ENCODE measurements at regions not wholly inside any gene's neighbourhood (a gene's known extent, or its start where the extent isn't known, plus 50 kb on each side); places are given as distances from the start of the nearest gene placed in this dataset.
"Not testable (repeated sequence)": the region's sequence is repeated elsewhere in the genome, so short reads cannot be mapped to it uniquely, and the experiment has no call there.

DNA sequence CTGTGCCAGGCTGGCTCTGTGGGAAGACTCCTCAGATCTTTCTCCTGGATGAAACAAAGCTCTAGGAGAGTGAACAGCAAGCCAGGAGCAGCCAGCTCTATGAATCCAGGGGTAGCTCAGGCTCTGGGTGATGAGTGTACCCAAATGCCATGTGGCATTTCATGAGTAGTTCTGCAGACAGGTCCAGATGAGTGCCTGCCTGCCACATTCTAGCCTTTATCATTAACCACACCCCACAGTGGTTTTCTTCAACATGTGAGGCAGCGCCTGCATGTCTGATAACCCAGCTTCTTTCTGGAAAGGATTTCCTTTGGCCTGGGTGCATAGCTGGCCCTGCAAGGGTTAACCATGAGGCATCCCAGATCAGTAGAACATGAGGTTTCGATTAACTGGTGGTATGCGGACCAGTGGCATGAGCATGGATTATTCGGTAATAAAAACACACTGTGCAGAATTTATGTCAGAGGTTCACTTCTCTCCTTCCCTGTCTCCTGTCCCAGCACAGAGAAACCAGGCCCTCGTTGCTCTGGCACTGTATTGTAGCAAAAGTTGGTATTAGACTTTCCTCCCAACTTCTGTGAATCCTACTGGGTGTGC is 381.9 kb upstream of the ZNF462 start:
- no peak for DNase-seq (ENCODE audit: low read depth in 2 of 2, low spot score in 1 of 2)

DNA sequence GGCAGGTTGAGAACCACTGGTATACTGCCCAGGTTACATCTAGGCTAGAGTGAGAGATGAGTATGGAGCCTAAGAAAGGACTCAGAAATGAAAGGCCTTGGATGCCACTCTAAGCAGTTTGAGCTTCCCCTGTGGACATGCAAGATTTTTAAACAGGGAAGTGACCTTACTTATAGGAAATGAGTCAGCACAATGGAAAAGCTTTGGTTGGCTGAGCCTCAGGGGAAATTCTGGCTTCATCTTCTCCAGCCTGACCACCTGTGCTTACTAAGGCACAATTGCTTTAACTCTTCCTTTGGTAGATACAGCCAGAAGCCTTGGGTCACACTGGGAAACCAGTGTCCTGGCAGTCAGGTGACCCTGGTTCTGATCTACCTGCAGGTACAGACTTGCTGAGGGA is 380.2 kb upstream of the ZNF462 start:
- DNase-seq (ENCODE audit: low read depth in 2 of 2, low spot score in 1 of 2): no peak

DNA sequence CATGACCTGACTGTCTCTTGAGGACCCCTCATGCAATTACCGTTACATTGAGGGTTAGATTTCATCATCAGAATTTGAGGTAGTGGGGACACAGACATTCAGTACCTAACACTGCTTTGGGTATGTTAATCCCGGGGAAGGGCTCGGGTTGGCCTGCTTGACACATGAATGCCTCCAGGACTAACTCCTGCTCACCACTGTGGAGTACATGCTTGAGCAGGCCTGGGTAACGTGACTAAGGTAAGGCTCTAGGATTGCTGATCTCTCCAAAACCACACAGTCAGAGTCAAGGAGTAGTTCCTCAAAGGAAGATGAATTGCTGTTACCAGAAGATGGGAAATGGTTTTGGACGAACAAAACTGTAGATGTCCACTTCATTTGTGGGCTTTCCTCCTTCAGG is 376.3 kb upstream of the ZNF462 start:
- no peak for DNase-seq (ENCODE audit: low read depth in 2 of 2, low spot score in 1 of 2)

GRCh38 chr9:106487266-106487665 is 375.7 kb upstream of the ZNF462 start:
- no peak for DNase-seq (ENCODE audit: low read depth in 2 of 2, low spot score in 1 of 2)

DNA sequence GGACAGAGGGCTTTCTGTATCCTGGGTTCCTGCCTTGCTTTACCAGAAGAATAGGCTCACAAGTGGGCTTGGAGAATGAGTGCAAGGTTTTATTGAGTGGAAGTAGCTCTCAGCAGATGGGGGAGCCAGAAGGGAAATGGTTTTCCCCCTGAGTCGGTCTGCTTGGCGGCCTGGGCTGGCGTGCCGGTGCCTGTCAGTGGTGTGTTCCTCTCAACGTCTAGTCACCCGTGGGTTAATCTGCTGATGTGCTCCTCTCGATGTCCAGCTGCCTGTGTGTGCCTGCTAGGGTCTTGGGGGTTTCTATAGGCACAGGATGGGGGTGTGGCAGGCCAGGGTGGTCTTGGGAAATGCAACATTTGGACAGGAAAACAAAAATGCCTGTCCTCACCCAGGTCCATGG is 370.8 kb upstream of the ZNF462 start:
- DNase-seq (ENCODE audit: low read depth in 2 of 2, low spot score in 1 of 2): not testable (repeated sequence)

- DNase-seq (ENCODE audit: low read depth in 2 of 2, low spot score in 1 of 2): no peak
These were observed 362.8 kb upstream of the ZNF462 start for GRCh38 chr9:106500171-106500570.

GRCh38 chr9:106501210-106501609 is 361.8 kb upstream of the ZNF462 start:
- DNase-seq (ENCODE audit: low read depth in 2 of 2, low spot score in 1 of 2): not testable (repeated sequence)

- no peak for DNase-seq (ENCODE audit: low read depth in 2 of 2, low spot score in 1 of 2)
These were observed 360.0 kb upstream of the ZNF462 start for GRCh38 chr9:106502930-106503329.

DNA sequence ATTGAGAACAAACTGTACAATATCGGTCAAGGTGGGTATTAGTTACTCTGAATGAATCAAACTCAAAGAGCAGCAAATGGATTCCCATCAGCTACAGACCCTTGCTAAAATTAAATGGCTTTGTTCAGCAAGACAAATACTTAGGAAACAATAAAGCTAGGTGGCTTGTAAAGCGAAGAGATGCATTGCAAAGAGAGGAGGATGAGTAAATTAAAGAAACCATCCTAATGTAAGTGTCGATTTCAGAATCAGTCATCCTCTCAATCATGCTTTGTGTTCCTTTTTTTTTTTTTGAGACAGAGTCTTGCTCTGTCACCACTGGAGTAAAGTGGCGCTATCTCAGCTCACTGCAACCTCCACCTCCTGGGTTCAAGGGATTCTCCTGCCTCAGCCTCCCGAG is 359.2 kb upstream of the ZNF462 start:
- no peak for DNase-seq (ENCODE audit: low read depth in 2 of 2, low spot score in 1 of 2)

- no peak for DNase-seq (ENCODE audit: low read depth in 2 of 2, low spot score in 1 of 2)
These were observed 336.2 kb upstream of the ZNF462 start for GRCh38 chr9:106526716-106527204.

- no peak for DNase-seq (ENCODE audit: low read depth in 2 of 2, low spot score in 1 of 2)
These were observed 334.8 kb upstream of the ZNF462 start for GRCh38 chr9:106528158-106528557.

DNA sequence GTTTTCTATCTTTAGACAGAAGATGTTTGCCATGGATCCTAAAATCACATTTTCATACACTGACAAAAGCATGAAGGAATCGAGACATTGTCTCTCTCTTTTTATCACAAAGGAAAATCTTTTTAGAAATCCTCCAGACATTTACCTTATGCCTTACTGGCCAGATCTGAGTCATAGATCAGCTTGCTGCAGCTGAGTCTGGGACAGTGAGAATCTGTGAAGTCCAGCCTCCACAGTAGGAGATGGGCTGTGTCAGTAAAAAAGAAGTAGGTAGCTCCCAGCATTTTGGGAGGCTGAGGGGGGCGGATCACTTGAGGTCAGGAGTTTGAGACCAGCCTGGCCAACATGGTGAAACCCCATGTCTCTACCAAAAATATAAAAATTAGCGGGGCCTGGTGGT is 333.4 kb upstream of the ZNF462 start:
- no peak for DNase-seq (ENCODE audit: low read depth in 2 of 2, low spot score in 1 of 2)

GRCh38 chr9:106531491-106531890 is 331.5 kb upstream of the ZNF462 start:
- DNase-seq (ENCODE audit: low read depth in 2 of 2, low spot score in 1 of 2): no peak

DNA sequence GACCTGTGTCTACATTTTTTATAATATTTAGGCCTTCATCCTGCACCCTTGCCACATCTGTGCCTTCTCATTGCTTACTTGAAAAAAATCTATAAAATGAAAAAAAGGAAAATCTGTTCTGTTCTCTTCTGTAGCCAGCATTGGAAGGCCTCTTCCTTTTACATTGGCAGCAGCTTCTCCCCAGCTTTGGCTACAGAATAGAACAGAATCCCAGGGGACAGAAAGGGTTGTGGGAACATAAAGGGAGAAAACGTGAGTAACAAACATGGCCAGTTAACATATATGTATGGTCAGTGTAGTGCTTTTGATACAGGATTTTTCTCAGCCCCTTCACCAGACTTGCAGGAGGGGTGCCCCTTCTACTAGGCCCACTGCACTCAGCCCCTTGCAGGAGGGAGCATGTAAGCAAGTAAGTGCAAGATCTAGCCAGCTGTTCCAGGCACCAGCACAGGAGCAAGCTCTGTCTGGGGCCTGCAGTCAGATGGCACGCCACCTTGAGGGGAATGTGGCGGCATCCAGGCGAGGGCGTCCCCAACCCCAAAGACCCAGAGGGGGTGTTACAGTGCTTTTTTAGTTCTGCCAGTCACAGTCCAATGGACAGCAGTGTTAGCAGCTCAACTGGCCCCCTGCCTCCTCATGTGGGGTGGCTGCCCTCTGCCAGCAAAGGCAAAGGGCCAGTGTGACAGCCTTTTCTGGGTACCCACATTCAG is 330.5 kb upstream of the ZNF462 start:
- no peak for DNase-seq (ENCODE audit: low read depth in 2 of 2, low spot score in 1 of 2)

GRCh38 chr9:106534800-106535199 is 328.2 kb upstream of the ZNF462 start:
- no peak for DNase-seq (ENCODE audit: low read depth in 2 of 2, low spot score in 1 of 2)

GRCh38 chr9:106535439-106535838 is 327.5 kb upstream of the ZNF462 start:
- DNase-seq (ENCODE audit: low read depth in 2 of 2, low spot score in 1 of 2): no peak

- DNase-seq (ENCODE audit: low read depth in 2 of 2, low spot score in 1 of 2): no peak
These were observed 304.8 kb upstream of the ZNF462 start for GRCh38 chr9:106557996-106558667.

- no peak for DNase-seq (ENCODE audit: low read depth in 2 of 2, low spot score in 1 of 2)
These were observed 302.4 kb upstream of the ZNF462 start for GRCh38 chr9:106560540-106560939.

GRCh38 chr9:106575823-106576222 is 287.1 kb upstream of the ZNF462 start:
- DNase-seq (ENCODE audit: low read depth in 2 of 2, low spot score in 1 of 2): no peak

DNA sequence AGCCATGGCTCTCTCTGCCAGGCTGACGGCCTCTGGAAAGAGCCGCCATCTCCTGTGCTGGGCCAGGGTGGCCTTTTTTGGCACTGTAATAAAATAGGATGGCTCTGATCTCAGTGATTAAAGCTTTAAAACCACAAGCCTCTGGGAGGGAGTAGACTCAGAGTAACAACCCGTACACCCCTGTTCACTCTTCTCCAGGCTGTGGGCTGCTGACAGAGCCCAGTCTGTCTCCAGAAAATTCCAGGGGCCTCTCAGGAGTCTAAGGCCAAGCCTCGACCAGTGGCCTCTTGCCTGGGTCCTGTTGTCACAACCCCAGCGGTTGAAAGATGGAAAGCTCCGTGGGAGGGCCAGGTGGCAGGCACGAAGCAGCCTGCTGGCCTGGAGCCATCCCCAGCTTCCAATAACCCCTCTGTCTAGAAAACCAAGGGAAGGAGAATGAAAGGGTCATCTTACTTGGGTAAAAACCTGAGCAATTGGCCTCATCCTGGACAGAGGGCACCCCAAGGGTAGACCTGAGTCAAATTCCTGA is 286.7 kb upstream of the ZNF462 start:
- no peak for DNase-seq (ENCODE audit: low read depth in 2 of 2, low spot score in 1 of 2)

DNA sequence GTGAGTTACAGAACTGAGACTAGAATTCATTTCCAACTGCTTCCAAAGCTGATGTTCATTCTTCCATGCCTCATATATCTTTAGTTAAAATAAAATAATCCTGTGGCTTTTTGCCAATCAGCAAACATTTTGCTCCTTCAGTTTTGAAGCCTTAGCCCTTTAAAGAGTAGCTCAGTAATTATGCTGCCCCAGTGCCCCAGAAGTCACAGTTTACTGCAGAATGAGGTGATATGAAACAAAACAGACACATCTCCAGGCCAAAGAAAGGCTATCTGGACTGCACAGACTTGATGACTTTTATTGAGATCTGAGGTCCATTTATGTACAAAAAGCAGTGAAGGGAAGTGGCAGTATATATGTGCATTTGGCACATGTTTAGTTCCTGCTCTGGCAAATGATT is 285.8 kb upstream of the ZNF462 start:
- no peak for DNase-seq (ENCODE audit: low read depth in 2 of 2, low spot score in 1 of 2)

DNA sequence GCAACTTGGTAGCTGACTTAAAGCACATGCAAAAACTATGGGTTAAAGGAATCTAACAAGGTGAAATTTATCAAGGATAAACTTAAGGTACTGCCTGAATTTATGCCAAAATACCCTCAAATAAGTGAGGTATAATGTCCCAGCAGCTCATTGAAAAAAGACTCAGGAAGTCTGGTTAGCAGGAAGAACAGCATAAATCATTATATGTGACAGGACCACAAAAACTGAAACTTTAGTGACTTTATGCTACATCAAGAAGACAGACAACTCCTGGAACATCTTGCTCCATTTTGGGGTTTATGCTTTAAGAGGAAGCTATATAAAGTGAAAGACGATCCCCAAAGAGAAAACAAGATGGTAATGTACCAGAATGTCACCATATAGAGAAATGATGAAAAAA is 282.4 kb upstream of the ZNF462 start:
- DNase-seq (ENCODE audit: low read depth in 2 of 2, low spot score in 1 of 2): no peak
